ENCODE measurements at regions not wholly inside any gene's neighbourhood (a gene's known extent, or its start where the extent isn't known, plus 50 kb on each side); places are given as distances from the start of the nearest gene placed in this dataset.

GRCh38 chr13:111037927-111038326, 77.2 kb upstream of the ARHGEF7 start:
- peaks cover 0 to 15% (median 7%) of the 10 kb centered on the region in 7 donors for H3K27me3 ChIP-seq
- no peaks in the 10 kb centered on the region for H3K36me3 ChIP-seq
- WGBS, 2 donors, result 58 to 66% methylated on average over 12 of the region's 12 CpGs
- H3K4me1 ChIP-seq, result peaks cover 0 to 4% (median 0%) of the 10 kb centered on the region in 9 donors
- no peak for TF ChIP-seq CTCF (IDR thresholded peaks at IDR 0.05)
- H3K27ac ChIP-seq, result no peak overlapping the region
- intact Hi-C loops (cut with DNase I), result no loop called here
- no peak overlapping the region for H3K4me3 ChIP-seq
- ATAC-seq, result no peak
- no peaks in the 10 kb centered on the region for H3K9me3 ChIP-seq
- no peak for DNase-seq

- ATAC-seq, result no peak
- Histone ChIP-seq H3K4me1 (peaks cover 0 to 4% (median 0%) of the 10 kb centered on the region in 9 donors), H3K36me3 (no peaks in the 10 kb centered on the region), H3K27ac (no peak overlapping the region), H3K4me3 (no peak overlapping the region), H3K9me3 (no peaks in the 10 kb centered on the region), H3K27me3 (peaks cover 0 to 16% (median 7%) of the 10 kb centered on the region in 7 donors)
- DNase-seq, result no peak
- intact Hi-C loops (cut with DNase I), result no loop called here
- 82 to 83% methylated on average over 7 of the region's 7 CpGs for WGBS, 2 donors
- TF ChIP-seq CTCF (IDR thresholded peaks at IDR 0.05), result no peak
Observed at GRCh38 chr13:111036665-111037064, 78.4 kb upstream of the ARHGEF7 start.

GRCh38 chr13:111035861-111036260, 79.2 kb upstream of the ARHGEF7 start:
- H3K36me3 ChIP-seq, result no peaks in the 10 kb centered on the region
- WGBS, 2 donors, result 79 to 83% methylated on average over 10 of the region's 10 CpGs
- no peak for ATAC-seq
- peaks cover 0 to 11% (median 6%) of the 10 kb centered on the region in 7 donors for H3K27me3 ChIP-seq
- H3K4me1 ChIP-seq, result peaks cover 0 to 4% (median 0%) of the 10 kb centered on the region in 9 donors
- H3K9me3 ChIP-seq, result no peaks in the 10 kb centered on the region
- H3K27ac ChIP-seq, result no peak overlapping the region
- intact Hi-C loops (cut with DNase I), result no loop called here
- TF ChIP-seq CTCF (IDR thresholded peaks at IDR 0.05), result no peak
- no peak overlapping the region for H3K4me3 ChIP-seq
- no peak for DNase-seq

- no peak for ATAC-seq
- Histone ChIP-seq H3K27me3 (peaks cover 0 to 11% (median 0%) of the 10 kb centered on the region in 7 donors), H3K27ac (no peak overlapping the region), H3K9me3 (no peaks in the 10 kb centered on the region), H3K4me3 (no peak overlapping the region), H3K36me3 (no peaks in the 10 kb centered on the region), H3K4me1 (peaks cover 0 to 4% (median 0%) of the 10 kb centered on the region in 9 donors)
- 74 to 75% methylated on average over 2 of the region's 2 CpGs for WGBS, 2 donors
- intact Hi-C loops (cut with DNase I), result no loop called here
- TF ChIP-seq CTCF (IDR thresholded peaks at IDR 0.05), result no peak
- no peak for DNase-seq
Observed at GRCh38 chr13:111034811-111035210, 80.3 kb upstream of the ARHGEF7 start.

Data from heart right ventricle (tissue), 16 donors.